SK-N-SH treated with all-trans-retinoic acid at 6 μM for 48 hours (cell line): ENCODE measurements at regions not wholly inside any gene's neighbourhood (a gene's known extent, or its start where the extent isn't known, plus 50 kb on each side); places are given as distances from the start of the nearest gene placed in this dataset.

ENCODE experiments used
- BACH2 ChIP-seq: fragments of 250-450 bp; sonication (Bioruptor Pico); IDR thresholded peaks from 2 replicates; pipeline ENCODE4 v1.9.0; 2021; ENCODE audit warnings: mild to moderate bottlenecking, borderline replicate concordance
- OSR1 ChIP-seq: fragments of 250-450 bp; sonication (Bioruptor Pico); IDR thresholded peaks from 2 replicates; pipeline ENCODE4 v1.8.0; 2022; ENCODE audit warnings: moderate library complexity, mild to moderate bottlenecking, inconsistent platforms
- RARB ChIP-seq: fragments of 250-450 bp; sonication (Bioruptor Pico); IDR thresholded peaks from 2 replicates; pipeline ENCODE4 v1.8.0; 2021; ENCODE audit warnings: mild to moderate bottlenecking, moderate library complexity
- SNAI2 ChIP-seq: fragments of 250-450 bp; sonication (Bioruptor Pico); IDR thresholded peaks from 2 replicates; pipeline ENCODE4 v1.5.0; 2020; ENCODE audit warnings: mild to moderate bottlenecking, moderate library complexity
- TCF4 ChIP-seq: fragments of 250-450 bp; sonication (Bioruptor Pico); IDR thresholded peaks from 2 replicates; pipeline ENCODE4 v1.8.0; 2021; ENCODE audit warnings: mild to moderate bottlenecking, moderate library complexity, borderline replicate concordance
- ZFP30 ChIP-seq: fragments of 450-650 bp; formaldehyde crosslinking; IDR thresholded peaks from 2 replicates; pipeline ENCODE4 v1.5.0; 2022; ENCODE audit warnings: mild to moderate bottlenecking, moderate library complexity
- TF ChIP-seq, protein P1 (sequence below): fragments of 250-450 bp; sonication (Bioruptor Pico); IDR thresholded peaks from 2 replicates; pipeline ENCODE4 v1.5.0; 2020; ENCODE audit warnings: mild to moderate bottlenecking, moderate library complexity
- TF ChIP-seq, protein P2 (sequence below): fragments of 250-450 bp; sonication (Bioruptor Pico); IDR thresholded peaks from 2 replicates; pipeline ENCODE4 v1.5.1; 2020; ENCODE audit warnings: low read depth, mild to moderate bottlenecking, moderate library complexity
- TF ChIP-seq, protein P3 (sequence below): fragments of 250-450 bp; sonication (Bioruptor Pico); IDR thresholded peaks from 2 replicates; pipeline ENCODE4 v1.8.0; 2020; ENCODE audit warnings: mild to moderate bottlenecking, moderate library complexity, borderline replicate concordance
- TF ChIP-seq, protein P4 (sequence below): fragments of 250-450 bp; sonication (Bioruptor Pico); IDR thresholded peaks from 2 replicates; pipeline ENCODE4 v1.5.1; 2021; ENCODE audit warnings: mild to moderate bottlenecking, moderate library complexity

DNA sequence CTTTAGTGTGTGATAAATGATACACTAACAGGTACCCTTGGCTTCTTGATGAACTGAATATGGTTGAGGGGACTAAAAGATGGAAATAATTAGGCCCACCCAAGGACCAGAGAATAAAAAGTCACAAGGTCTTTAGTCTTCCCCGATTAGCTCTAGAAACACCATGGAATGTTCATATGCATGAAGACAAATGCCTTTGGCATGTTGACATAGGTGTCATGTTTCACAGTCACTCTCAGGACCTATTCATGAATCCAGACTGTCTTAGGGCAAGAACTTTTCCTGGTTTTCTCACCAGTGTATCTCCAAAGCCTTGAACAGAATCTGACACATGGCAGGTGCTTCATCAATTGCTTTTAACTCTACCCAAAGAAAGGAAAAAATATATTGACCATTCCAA, 412.8 kb downstream of the AJAP1 start:
- TF ChIP-seq, protein P1, sequence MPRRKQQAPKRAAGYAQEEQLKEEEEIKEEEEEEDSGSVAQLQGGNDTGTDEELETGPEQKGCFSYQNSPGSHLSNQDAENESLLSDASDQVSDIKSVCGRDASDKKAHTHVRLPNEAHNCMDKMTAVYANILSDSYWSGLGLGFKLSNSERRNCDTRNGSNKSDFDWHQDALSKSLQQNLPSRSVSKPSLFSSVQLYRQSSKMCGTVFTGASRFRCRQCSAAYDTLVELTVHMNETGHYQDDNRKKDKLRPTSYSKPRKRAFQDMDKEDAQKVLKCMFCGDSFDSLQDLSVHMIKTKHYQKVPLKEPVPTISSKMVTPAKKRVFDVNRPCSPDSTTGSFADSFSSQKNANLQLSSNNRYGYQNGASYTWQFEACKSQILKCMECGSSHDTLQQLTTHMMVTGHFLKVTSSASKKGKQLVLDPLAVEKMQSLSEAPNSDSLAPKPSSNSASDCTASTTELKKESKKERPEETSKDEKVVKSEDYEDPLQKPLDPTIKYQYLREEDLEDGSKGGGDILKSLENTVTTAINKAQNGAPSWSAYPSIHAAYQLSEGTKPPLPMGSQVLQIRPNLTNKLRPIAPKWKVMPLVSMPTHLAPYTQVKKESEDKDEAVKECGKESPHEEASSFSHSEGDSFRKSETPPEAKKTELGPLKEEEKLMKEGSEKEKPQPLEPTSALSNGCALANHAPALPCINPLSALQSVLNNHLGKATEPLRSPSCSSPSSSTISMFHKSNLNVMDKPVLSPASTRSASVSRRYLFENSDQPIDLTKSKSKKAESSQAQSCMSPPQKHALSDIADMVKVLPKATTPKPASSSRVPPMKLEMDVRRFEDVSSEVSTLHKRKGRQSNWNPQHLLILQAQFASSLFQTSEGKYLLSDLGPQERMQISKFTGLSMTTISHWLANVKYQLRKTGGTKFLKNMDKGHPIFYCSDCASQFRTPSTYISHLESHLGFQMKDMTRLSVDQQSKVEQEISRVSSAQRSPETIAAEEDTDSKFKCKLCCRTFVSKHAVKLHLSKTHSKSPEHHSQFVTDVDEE: no peak
- TF ChIP-seq, protein P2, sequence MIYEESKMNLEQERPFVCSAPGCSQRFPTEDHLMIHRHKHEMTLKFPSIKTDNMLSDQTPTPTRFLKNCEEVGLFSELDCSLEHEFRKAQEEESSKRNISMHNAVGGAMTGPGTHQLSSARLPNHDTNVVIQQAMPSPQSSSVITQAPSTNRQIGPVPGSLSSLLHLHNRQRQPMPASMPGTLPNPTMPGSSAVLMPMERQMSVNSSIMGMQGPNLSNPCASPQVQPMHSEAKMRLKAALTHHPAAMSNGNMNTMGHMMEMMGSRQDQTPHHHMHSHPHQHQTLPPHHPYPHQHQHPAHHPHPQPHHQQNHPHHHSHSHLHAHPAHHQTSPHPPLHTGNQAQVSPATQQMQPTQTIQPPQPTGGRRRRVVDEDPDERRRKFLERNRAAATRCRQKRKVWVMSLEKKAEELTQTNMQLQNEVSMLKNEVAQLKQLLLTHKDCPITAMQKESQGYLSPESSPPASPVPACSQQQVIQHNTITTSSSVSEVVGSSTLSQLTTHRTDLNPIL (CRISPR knock-in tag): no peak
- no peak for TF ChIP-seq BACH2 (CRISPR knock-in tag)
- no peak for TF ChIP-seq SNAI2
- TF ChIP-seq ZFP30 (CRISPR knock-in tag): no peak
- no peak for TF ChIP-seq OSR1 (CRISPR knock-in tag)
- TF ChIP-seq RARB (CRISPR knock-in tag): no peak
- no peak for TF ChIP-seq TCF4 (CRISPR knock-in tag)
- TF ChIP-seq, protein P3, sequence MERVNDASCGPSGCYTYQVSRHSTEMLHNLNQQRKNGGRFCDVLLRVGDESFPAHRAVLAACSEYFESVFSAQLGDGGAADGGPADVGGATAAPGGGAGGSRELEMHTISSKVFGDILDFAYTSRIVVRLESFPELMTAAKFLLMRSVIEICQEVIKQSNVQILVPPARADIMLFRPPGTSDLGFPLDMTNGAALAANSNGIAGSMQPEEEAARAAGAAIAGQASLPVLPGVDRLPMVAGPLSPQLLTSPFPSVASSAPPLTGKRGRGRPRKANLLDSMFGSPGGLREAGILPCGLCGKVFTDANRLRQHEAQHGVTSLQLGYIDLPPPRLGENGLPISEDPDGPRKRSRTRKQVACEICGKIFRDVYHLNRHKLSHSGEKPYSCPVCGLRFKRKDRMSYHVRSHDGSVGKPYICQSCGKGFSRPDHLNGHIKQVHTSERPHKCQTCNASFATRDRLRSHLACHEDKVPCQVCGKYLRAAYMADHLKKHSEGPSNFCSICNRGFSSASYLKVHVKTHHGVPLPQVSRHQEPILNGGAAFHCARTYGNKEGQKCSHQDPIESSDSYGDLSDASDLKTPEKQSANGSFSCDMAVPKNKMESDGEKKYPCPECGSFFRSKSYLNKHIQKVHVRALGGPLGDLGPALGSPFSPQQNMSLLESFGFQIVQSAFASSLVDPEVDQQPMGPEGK (CRISPR knock-in tag): no peak
- TF ChIP-seq, protein P4, sequence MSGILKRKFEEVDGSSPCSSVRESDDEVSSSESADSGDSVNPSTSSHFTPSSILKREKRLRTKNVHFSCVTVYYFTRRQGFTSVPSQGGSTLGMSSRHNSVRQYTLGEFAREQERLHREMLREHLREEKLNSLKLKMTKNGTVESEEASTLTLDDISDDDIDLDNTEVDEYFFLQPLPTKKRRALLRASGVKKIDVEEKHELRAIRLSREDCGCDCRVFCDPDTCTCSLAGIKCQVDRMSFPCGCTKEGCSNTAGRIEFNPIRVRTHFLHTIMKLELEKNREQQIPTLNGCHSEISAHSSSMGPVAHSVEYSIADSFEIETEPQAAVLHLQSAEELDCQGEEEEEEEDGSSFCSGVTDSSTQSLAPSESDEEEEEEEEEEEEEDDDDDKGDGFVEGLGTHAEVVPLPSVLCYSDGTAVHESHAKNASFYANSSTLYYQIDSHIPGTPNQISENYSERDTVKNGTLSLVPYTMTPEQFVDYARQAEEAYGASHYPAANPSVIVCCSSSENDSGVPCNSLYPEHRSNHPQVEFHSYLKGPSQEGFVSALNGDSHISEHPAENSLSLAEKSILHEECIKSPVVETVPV (CRISPR knock-in tag): no peak
